ENCODE measurements at regions not wholly inside any gene's neighbourhood (a gene's known extent, or its start where the extent isn't known, plus 50 kb on each side); places are given as distances from the start of the nearest gene placed in this dataset.
A peak's percentile ranks its signal among the peaks of the same experiment; 100 is the strongest.
"Not testable (repeated sequence)": the region's sequence is repeated elsewhere in the genome, so short reads cannot be mapped to it uniquely, and the experiment has no call there.

DNA sequence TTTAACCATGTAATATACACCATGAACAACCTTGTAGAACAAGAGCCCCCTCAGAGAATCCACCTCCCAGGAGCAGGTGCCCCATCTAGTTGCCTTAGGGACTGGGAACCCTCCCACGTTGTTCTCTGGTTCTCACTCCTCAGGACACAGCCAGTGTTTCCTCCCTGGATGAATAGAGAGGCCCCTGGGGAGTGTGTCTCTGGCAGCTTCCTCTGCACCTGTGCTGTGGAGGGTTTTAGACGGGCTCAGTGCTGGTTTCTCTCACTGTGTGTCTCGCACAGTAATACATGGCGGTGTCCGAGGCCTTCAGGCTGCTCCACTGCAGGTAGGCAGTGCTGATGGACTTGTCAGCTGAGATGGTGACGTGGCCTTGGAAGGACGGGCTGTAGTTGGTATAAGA is 581.3 kb downstream of the TMEM121 start:
- DNase-seq: no peak

GRCh38 chr14:106109337-106109736 is 583.0 kb downstream of the TMEM121 start:
- DNase-seq: no peak

DNA sequence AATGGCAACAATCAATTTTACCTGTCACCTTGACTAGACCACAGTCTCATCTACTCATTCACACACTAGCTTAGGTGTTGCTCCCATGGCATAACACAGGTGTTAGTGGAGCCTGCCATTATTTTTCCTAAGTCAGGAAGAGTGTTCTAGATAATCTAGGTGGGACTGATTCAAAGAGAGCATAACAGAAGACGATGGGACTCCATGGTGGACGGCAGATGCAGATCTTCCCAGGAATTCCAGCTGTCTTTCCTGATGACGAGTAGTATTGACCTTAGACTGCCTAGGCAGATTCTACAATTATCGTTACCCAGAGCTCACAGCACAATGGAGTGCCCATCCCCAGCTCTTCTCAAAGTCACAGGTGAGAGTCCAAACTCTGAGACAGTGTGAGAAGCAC is 589.0 kb downstream of the TMEM121 start:
- no peak for DNase-seq

DNA sequence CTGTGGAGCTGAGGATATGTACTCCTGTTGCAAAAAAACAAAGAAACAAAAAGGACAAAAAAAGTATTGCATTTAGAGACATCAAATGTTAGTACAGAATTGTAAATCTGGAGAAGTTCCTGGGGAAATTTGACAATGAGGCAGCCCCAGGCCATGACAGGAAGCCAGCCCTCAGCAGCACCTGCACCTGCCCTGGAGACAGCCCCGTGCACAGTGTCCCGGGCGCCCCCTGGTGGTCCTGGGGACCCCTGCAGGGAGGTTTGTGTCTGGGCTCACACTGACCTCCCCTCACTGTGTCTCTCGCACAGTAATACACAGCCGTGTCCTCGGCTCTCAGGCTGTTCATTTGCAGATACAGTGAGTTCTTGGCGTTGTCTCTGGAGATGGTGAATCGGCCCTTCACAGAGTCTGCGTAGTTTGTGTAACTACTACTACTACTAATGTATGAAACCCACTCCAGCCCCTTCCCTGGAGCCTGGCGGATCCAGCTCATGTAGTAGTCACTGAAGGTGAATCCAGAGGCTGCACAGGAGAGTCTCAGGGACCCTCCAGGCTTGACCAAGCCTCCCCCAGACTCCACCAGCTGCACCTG is 590.1 kb downstream of the TMEM121 start:
- DNase-seq: not testable (repeated sequence)

GRCh38 chr14:106120101-106120500 is 593.7 kb downstream of the TMEM121 start:
- DNase-seq: peak; percentile 14

DNA sequence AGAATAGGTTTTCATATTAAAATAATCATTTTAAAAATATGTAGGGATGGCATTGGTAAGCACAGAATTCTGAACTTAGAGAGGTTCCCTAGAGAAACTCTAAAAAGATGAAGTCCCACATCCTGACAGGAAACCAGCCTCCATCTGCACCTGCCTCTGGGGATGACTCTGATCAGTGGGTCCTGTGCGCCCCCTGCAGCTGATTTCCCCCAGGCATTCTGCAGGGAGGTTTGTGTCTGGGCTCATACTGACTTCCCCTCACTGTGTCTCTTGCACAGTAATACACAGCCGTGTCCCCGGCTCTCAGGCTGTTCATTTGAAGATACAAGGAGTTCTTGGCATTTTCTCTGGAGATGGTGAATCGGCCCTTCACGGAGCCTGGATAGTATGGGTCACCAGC is 602.9 kb downstream of the TMEM121 start:
- DNase-seq: peak; percentile 3

DNA sequence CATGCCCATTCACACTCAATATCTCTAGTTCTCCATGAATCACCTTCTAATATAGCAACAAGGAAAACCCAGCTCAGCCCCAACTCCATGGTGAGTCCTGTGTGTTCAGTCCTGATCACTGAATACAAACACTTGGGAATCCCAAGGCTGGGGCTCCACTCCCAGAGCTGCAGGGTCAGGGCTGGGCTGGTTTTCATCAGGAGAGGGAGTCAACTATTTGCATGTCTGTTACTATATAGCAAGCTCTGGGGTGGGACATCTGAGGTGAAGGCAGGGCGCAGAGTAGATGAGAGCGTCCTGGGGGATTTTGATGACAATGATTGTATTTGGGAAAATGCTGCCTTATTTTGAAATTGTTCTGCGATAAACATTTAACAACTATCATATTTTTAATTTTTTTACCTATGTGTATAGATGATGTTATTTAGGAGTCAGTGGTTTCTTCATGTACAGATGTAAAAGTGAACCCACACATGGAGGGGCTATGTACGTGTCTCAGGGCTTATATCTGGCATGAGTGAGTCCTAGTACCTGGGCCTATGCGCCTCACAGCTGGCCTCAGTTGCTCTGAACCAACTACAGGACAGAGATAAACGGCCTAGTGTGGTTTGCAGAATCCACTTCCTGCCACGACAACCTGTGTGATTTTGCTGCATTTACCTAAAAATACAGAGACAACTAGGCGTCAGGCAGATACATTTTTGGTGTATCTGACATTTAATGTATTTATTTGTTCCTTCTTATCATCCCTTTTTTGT is 603.7 kb downstream of the TMEM121 start:
- not testable (repeated sequence) for DNase-seq

GRCh38 chr14:106133126-106133525 is 606.7 kb downstream of the TMEM121 start:
- not testable (repeated sequence) for DNase-seq

- DNase-seq: no peak
Observed at GRCh38 chr14:106134886-106135285, 608.5 kb downstream of the TMEM121 start.

DNA sequence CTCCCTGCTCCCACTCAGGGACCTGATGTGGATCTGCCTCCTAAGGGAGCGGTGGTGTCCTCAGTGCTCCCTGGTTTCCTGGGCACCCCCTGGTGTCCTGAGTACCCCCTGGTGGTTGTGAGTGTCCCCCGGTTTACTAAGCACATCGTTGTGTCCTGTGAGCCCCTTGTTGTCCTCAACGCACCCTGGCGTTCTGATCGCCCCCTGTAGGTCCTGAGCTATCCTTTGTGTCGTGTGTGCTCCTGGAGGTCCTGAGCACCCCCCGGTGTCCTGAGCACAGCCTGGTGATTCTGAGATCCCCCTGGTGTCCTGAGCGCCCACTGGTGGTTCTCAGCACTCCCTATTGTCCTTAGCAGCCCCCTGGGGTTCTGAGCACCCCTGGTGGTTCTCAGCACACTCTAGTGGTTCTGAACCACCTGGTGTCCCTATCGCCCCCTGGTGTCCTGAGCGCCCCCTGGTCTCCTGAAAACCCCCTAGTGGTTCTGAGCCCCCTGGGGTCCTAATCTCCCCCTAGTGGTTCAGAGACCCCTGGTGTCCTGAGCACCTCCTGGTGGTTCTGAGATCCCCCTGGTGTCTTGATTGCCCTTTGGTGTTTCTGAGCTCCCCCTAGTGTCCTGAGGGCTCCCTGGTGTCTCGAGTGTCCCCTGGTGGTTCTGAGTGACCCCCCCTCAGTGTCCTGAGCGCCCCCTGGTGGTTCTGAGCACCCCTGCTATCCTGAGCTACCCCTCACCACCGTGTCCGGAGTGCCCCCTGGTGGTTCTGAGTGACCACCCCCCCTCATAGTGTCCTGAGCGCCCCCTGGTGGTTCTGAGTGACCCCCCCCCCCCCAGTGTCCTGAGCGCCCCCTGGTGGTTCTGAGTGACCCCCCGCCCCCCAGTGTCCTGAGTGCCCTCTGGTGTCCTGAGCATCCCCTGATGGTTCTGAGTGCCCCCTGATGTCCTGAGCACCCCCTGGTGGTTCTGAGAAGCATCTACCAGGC is 615.1 kb downstream of the TMEM121 start:
- peak; percentile 35 for DNase-seq

DNA sequence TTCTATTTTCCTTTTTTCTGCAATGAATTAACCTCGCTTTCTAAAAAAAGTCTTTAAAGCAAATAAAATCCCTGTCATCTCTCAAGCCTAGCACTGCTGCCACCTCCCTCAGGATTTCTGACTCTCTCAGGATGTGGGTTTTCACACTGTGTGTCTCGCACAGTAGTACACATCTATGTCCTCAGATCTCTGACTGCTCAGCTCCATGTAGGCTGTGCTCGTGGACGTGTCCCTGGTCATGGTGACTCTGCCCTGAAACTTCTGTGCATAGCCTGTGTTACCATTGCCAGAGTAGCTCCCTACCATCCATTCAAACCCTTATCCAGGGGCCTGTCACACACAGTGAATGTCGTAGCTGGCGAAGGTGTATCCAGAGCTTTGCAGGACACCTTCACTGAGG is 619.3 kb downstream of the TMEM121 start:
- DNase-seq: not testable (repeated sequence)

- peak; percentile 79 for DNase-seq
Observed at GRCh38 chr14:106153362-106153955, 627.1 kb downstream of the TMEM121 start.

DNA sequence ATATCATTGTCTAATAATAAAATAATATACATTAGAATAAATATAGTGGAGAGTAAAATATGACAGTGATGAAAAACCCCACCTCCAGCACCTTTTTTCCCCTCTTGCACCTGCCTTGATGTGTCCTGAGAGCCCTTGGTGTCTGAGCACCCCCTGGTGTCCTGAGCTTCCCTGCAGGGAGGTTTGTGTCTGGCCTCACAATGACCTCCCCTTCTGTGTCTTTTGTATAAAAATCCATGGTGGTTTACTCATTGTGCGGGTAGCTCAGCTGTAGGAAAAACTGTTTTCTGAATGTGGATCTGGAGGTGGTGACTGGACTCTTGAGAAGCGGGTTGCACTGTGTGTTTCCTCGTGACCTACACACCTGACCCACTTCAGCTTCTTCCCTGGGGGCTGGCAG is 636.9 kb downstream of the TMEM121 start:
- no peak for DNase-seq

DNA sequence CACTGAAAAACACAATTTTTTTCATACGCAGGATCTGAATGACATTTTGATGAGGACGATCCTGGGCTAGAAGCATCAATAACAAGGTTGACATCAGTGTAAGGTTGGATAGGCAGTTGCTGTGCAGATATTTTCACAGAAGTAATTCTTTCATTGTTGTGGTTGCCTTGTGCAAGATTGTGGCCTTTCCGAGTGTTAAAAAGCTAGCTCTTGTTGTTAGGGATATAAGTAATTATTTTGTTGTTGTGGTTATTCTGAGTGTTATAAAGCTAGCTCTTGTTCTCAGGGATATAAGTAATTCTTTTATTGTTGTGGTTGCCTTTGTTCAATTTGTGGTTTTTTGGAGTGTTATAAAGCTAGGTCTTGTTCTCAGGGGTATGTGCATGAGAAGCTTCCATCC is 637.4 kb downstream of the TMEM121 start:
- not testable (repeated sequence) for DNase-seq

DNA sequence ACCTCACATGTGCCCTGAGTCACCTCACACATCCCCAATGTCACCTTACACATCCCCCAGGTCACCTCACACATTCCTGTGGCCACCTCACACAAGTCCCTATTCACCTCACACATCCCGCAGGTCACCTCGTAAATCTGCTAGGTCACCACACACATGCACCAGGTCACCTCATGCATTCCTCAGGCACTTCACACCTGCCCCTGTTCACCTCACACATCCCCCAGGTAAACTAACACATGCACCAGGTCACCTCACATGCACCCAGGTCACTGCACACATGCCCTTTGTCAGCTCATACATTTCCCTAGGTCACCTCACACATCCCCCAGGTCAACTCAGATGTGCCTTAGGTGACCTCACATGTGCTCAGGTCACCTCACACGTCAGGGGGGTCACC is 639.8 kb downstream of the TMEM121 start:
- no peak for DNase-seq

DNA sequence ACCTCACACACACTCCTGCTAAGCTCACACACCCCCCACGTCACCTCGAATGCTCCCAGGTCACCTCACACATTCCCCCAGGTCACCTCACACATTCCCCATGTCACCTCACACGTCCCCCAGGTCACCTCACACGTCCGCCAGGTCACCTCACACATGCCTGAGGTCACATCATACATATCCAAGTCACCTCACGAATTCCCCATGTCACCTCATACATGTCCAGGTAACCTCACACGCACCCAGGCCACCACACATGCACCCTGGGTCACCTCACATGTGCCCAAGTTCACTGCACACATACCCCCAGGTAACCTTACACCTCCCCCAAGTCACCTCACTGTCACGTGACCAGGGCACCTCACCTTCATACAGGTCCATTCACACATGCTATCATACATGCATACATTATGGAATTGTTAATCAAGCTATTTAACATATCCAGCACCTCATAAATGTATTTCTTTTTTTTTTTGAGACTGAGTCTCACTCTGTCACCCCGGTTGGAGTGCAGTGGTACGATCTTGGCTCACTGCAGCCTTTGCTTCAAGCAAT is 640.3 kb downstream of the TMEM121 start:
- DNase-seq: no peak

- peak; percentile 30 for DNase-seq
Observed at GRCh38 chr14:106170163-106170658, 643.8 kb downstream of the TMEM121 start.

DNA sequence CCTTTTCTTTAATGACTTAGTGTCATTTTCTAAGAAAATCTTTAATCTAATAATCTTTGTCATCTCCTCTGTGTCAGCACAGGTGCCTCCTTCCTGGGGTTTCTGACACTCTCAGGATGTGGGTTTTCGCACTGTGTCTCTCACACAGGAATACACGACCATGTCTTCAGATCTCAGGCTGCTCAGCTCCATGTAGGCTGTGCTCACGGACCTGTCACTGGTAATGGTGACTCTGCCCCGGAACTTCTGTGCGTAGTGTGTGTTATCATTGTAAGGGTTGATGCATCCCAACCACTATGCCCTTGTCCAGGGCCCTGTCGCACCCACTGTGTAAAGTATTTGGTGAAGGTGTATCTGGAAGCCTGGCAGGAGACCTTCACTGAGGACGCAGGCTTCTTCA is 647.8 kb downstream of the TMEM121 start:
- no peak for DNase-seq

DNA sequence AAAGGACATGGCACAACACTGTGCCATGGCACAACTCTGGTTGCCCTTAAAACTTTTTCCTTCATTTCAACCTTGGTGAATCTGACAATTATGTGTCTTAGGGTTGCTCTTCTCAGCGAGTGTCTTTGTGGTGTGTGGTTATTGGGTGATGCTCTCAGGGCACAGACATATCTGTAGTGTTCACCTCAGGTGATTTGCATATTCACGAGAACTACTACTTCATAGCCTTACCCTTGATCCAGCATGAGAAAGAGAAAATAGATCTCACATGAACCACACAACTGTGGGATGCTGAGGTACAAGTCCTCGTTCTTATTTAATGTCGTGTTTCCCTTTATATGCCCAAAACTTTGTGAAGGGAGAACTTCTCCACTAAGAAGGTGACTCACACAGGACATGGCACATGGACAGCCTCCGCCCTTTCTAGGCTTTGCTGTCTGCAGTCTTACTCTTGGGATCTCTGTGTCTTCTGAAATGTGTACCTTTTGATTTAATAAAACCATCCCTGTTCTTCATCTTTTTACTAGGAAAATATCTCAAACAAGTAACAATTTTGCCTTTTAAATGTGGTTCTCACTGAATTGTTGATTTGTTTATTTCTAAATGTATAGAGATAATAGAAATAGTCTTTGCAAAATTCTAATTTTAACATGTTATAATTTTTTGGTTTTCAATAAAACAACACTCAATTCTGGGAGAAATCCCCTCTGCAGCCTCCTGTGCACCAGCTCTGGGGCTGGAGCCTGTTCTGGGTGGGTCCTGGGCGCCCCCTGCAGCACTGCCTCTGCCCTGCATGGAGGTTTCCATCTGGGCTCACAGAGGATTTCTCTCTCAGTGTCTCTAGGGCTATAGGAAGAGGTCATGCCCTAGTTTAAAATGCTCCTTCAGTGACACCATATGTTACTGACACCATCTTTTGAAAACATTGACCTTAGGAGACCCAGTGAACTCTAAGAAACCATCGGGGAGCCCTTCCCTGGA is 651.2 kb downstream of the TMEM121 start:
- DNase-seq: not testable (repeated sequence)

DNA sequence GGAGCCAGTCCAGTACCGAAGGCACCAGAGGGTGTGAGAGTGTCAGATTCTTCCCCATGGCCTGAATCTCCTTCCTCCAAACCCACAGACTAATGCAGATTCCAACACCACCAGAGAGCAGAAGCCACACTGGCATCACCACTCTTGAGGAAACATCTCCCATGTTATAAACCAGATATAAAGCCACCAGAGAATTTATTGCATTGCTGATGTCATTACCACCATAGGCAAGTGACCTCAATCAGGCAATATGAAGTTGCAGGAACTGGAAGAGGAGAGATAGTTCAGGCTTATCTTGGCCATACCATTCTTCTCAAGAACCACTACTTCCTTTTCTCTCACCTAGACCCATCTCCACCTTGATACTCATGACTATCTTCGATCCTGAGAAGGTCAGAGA is 653.4 kb downstream of the TMEM121 start:
- DNase-seq: no peak

DNA sequence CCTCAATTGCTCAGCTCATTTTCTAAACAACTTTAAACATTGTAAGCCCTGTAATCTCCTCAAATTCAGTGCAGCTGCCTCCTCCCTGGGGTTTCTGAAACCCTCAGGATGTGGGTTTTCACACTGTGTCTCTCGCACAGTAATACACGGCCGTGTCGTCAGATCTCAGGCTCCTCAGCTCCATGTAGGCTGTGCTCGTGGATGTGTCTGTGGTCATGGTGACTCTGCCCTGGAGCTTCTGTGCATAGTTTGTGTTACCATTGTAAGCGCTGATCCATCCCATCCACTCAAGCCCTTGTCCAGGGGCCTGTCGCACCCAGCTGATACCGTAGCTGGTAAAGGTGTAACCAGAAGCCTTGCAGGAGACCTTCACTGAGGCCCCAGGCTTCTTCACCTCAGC is 658.4 kb downstream of the TMEM121 start:
- not testable (repeated sequence) for DNase-seq
